ENCODE measurements at regions not wholly inside any gene's neighbourhood (a gene's known extent, or its start where the extent isn't known, plus 50 kb on each side); places are given as distances from the start of the nearest gene placed in this dataset.

DNA sequence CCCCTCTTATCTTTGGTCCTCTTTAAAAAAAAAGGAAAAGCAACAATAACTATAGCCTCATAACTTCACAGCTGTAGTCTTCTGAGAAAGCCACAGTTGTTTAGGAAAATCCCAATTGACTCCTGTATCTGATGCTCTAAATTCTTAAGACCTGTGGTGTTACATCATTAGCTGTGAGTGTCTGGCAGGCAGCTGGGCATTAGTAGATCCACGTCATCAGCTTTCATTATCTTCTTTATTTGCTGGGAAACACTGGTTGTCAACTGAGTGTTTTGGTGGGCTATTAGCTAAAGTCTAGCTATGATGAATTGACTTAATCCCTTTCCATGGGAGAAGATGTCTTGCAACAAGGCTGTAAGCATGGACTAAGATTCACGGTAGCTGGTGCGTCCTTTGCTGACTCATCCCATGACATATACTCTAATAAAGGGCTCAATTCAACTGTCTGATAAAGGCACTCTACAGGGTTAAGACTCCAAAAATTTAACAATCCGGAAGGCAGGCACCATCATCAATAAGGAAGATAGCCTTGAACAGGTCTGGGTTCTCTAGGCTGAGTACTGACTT, 517.2 kb downstream of the PLCL1 start:
- Mint-ChIP-seq H3K27me3 (peaks cover 22% of the 10 kb centered on the region), H3K4me3 (no peak overlapping the region), H3K9me3 (no peaks in the 10 kb centered on the region), H3K4me1 (ENCODE audit: low read depth) (no peaks in the 10 kb centered on the region), H3K27ac (no peak overlapping the region), H3K36me3 (ENCODE audit: low read depth) (no peaks in the 10 kb centered on the region)
- intact Hi-C loops (cut with micrococcal nuclease) = no loop called here

DNA sequence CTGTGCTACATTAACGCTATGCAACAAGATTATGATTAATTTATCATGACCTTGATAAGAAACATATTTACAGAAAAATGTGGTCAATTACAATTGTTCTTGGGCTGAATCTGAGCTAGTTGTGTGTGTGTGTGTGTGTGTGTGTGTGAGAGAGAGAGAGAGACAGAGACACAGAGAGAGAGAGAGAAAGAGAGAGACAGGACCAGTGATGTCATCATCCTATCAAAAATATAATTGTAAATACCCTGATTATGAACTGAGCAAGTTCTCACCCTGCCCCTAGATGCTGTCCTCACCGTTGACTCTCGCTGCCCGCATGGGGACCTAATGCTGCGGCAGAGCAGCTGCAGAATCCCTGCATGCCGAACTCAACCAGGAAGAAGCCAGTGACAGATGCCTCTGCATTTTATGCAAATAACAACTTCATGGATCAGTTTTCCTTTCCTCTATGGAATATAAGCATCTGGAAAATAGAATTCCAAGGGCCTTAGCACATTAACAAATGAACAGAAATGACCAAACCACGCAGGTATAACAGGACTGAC, 512.5 kb downstream of the PLCL1 start:
- H3K9me3 Mint-ChIP-seq = no peaks in the 10 kb centered on the region
- H3K36me3 Mint-ChIP-seq (ENCODE audit: low read depth) = no peaks in the 10 kb centered on the region
- no peaks in the 10 kb centered on the region for H3K4me1 Mint-ChIP-seq (ENCODE audit: low read depth)
- intact Hi-C loops (cut with micrococcal nuclease) = no loop called here
- H3K27ac Mint-ChIP-seq = no peak overlapping the region
- H3K4me3 Mint-ChIP-seq = no peak overlapping the region
- peaks cover 35% of the 10 kb centered on the region for H3K27me3 Mint-ChIP-seq

DNA sequence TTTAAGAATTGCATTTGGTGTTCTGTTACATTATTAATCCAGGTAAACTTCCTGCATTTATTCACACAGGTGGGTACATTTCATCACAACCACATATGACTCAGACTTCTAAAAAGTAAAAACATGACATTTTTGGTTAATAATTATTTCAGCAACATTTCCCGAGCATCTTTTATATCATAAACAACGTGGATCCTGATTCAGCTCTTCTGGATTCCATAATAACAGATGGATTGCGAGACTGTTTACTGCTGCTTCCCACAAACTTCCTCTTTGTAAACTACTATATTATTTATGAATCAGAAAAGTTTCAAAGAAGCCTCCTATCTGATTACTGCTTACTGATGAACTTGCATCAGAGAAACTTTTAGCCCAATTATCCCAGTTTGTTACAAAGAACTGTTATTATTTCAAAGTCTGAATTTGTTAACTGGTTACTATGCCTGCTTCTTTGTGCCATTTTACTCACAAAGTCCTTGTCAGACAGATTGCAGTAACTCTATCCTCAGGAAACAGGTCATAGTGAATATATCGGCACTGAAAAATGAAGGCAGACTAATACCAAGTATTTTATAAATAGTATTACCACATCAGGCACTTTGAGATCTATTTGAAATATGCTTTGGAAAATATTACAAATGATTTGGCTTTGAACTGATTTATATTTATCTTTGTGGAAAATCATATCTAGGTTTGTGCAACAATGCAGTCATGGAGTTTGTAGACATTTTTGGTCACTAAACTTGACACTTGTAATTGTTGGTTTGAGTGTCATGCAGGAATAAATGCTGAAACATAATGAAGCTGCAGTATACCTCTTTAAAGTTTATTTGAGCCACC, 511.6 kb downstream of the PLCL1 start:
- Mint-ChIP-seq H3K27ac (no peak overlapping the region), H3K9me3 (no peaks in the 10 kb centered on the region), H3K4me1 (ENCODE audit: low read depth) (no peaks in the 10 kb centered on the region), H3K36me3 (ENCODE audit: low read depth) (no peaks in the 10 kb centered on the region), H3K4me3 (no peak overlapping the region), H3K27me3 (peaks cover 30% of the 10 kb centered on the region)
- intact Hi-C loops (cut with micrococcal nuclease) = loop anchor here (2.0 kb wide), 1 partner anchor 1173 kb away; no protein-coding TSS in a partner anchor

- no peaks in the 10 kb centered on the region for H3K9me3 Mint-ChIP-seq
- intact Hi-C loops (cut with micrococcal nuclease) = loop anchor here (2.0 to 5.0 kb wide), 2 partner anchors 1174 to 1423 kb away; no protein-coding TSS in a partner anchor
- H3K27ac Mint-ChIP-seq = no peak overlapping the region
- H3K27me3 Mint-ChIP-seq = peaks cover 24% of the 10 kb centered on the region
- H3K4me3 Mint-ChIP-seq = no peak overlapping the region
- H3K4me1 Mint-ChIP-seq (ENCODE audit: low read depth) = no peaks in the 10 kb centered on the region
- H3K36me3 Mint-ChIP-seq (ENCODE audit: low read depth) = no peaks in the 10 kb centered on the region
Measured at GRCh38 chr2:198314559-198315153, 510.3 kb downstream of the PLCL1 start.

- Mint-ChIP-seq H3K4me1 (ENCODE audit: low read depth) (no peaks in the 10 kb centered on the region), H3K27me3 (peaks cover 24% of the 10 kb centered on the region), H3K4me3 (no peak overlapping the region), H3K9me3 (no peaks in the 10 kb centered on the region), H3K27ac (no peak overlapping the region), H3K36me3 (ENCODE audit: low read depth) (no peaks in the 10 kb centered on the region)
- intact Hi-C loops (cut with micrococcal nuclease) = loop anchor here (5.0 kb wide), 1 partner anchor 1424 kb away; no protein-coding TSS in a partner anchor
Measured at GRCh38 chr2:198312596-198313483, 508.4 kb downstream of the PLCL1 start.

- H3K27me3 Mint-ChIP-seq = peaks cover 22% of the 10 kb centered on the region
- H3K4me3 Mint-ChIP-seq = no peak overlapping the region
- H3K27ac Mint-ChIP-seq = no peak overlapping the region
- intact Hi-C loops (cut with micrococcal nuclease) = loop anchor here (5.0 kb wide), 1 partner anchor 1426 kb away; no protein-coding TSS in a partner anchor
- no peaks in the 10 kb centered on the region for H3K4me1 Mint-ChIP-seq (ENCODE audit: low read depth)
- H3K36me3 Mint-ChIP-seq (ENCODE audit: low read depth) = no peaks in the 10 kb centered on the region
- no peaks in the 10 kb centered on the region for H3K9me3 Mint-ChIP-seq
Measured at GRCh38 chr2:198311020-198311419, 506.6 kb downstream of the PLCL1 start.

GRCh38 chr2:198309673-198310280, 505.4 kb downstream of the PLCL1 start:
- Mint-ChIP-seq H3K9me3 (no peaks in the 10 kb centered on the region), H3K27ac (no peak overlapping the region), H3K4me1 (ENCODE audit: low read depth) (no peaks in the 10 kb centered on the region), H3K27me3 (peaks cover 17% of the 10 kb centered on the region), H3K4me3 (no peak overlapping the region), H3K36me3 (ENCODE audit: low read depth) (no peaks in the 10 kb centered on the region)
- intact Hi-C loops (cut with micrococcal nuclease) = loop anchor here (5.0 kb wide), 1 partner anchor 1428 kb away; no protein-coding TSS in a partner anchor

DNA sequence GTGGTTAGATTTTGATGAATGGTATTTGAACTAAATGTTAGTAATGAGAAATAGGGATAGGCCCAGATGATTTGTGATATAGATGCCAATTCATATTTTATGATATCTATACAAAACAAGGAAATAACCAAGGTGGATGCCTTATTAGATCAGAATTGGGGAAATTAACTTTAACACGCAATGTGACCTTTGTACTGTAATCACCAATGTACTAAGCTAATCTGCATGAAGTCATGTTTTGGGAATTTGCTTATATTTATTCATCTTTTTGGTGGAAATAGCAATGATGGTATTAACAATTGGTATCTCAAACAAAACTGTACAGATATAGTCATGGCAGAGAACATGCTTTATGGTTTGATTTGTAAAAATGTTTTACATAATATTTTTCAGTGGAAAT, 504.7 kb downstream of the PLCL1 start:
- Mint-ChIP-seq H3K27me3 (peaks cover 14% of the 10 kb centered on the region), H3K9me3 (no peaks in the 10 kb centered on the region), H3K4me3 (no peak overlapping the region), H3K4me1 (ENCODE audit: low read depth) (no peaks in the 10 kb centered on the region), H3K27ac (no peak overlapping the region), H3K36me3 (ENCODE audit: low read depth) (no peaks in the 10 kb centered on the region)
- intact Hi-C loops (cut with micrococcal nuclease) = no loop called here

- no peaks in the 10 kb centered on the region for H3K36me3 Mint-ChIP-seq (ENCODE audit: low read depth)
- no peak overlapping the region for H3K27ac Mint-ChIP-seq
- H3K9me3 Mint-ChIP-seq = no peaks in the 10 kb centered on the region
- H3K27me3 Mint-ChIP-seq = peaks cover 9% of the 10 kb centered on the region
- no peak overlapping the region for H3K4me3 Mint-ChIP-seq
- intact Hi-C loops (cut with micrococcal nuclease) = no loop called here
- H3K4me1 Mint-ChIP-seq (ENCODE audit: low read depth) = no peaks in the 10 kb centered on the region
Measured at GRCh38 chr2:198308368-198308767, 504.0 kb downstream of the PLCL1 start.

GRCh38 chr2:198307093-198307492, 502.7 kb downstream of the PLCL1 start:
- H3K36me3 Mint-ChIP-seq (ENCODE audit: low read depth) = no peaks in the 10 kb centered on the region
- H3K27ac Mint-ChIP-seq = no peak overlapping the region
- H3K4me1 Mint-ChIP-seq (ENCODE audit: low read depth) = no peaks in the 10 kb centered on the region
- H3K27me3 Mint-ChIP-seq = peaks cover 10% of the 10 kb centered on the region
- no peaks in the 10 kb centered on the region for H3K9me3 Mint-ChIP-seq
- intact Hi-C loops (cut with micrococcal nuclease) = no loop called here
- no peak overlapping the region for H3K4me3 Mint-ChIP-seq

- H3K27me3 Mint-ChIP-seq = peaks cover 15% of the 10 kb centered on the region
- H3K4me3 Mint-ChIP-seq = no peak overlapping the region
- no peak overlapping the region for H3K27ac Mint-ChIP-seq
- H3K36me3 Mint-ChIP-seq (ENCODE audit: low read depth) = no peaks in the 10 kb centered on the region
- H3K9me3 Mint-ChIP-seq = no peaks in the 10 kb centered on the region
- intact Hi-C loops (cut with micrococcal nuclease) = no loop called here
- H3K4me1 Mint-ChIP-seq (ENCODE audit: low read depth) = no peaks in the 10 kb centered on the region
Measured at GRCh38 chr2:198304859-198305258, 500.5 kb downstream of the PLCL1 start.

- H3K36me3 Mint-ChIP-seq (ENCODE audit: low read depth) = no peaks in the 10 kb centered on the region
Measured at GRCh38 chr2:198297350-198297749, 493.0 kb downstream of the PLCL1 start.

More at GRCh38 chr2:198297350-198297749, 493.0 kb downstream of the PLCL1 start:
- H3K27me3 Mint-ChIP-seq = peaks cover 5% of the 10 kb centered on the region
- no peaks in the 10 kb centered on the region for H3K9me3 Mint-ChIP-seq
- intact Hi-C loops (cut with micrococcal nuclease) = loop anchor here (5.0 kb wide), 1 partner anchor 590 kb away; the partner anchor contains the start of gene MARS2
- no peak overlapping the region for H3K27ac Mint-ChIP-seq
- no peak overlapping the region for H3K4me3 Mint-ChIP-seq
- no peaks in the 10 kb centered on the region for H3K4me1 Mint-ChIP-seq (ENCODE audit: low read depth)
